ENCODE measurements at regions not wholly inside any gene's neighbourhood (a gene's known extent, or its start where the extent isn't known, plus 50 kb on each side); places are given as distances from the start of the nearest gene placed in this dataset.

GRCh38 chr13:107217251-107217650 is 649.3 kb upstream of the ARGLU1 start:
- 3% methylated on average over 6 of the region's 6 CpGs for WGBS (ENCODE audit: insufficient coverage, low coverage, missing lambda C conversion rate)
- DNase-seq (ENCODE audit: extremely low read depth in 1 of 4, low spot score in 3 of 4) (no peak), ATAC-seq (no peak), FAIRE-seq (no peak)
- intact Hi-C loops (cut with micrococcal nuclease): no loop called here
- no peaks in the 10 kb centered on the region for H3K36me3 ChIP-seq (ENCODE audit: control insufficient read depth, insufficient read depth, low read length)
- no peaks in the 10 kb centered on the region for H4K20me1 ChIP-seq (replicated peaks; ENCODE audit: control insufficient read depth, insufficient read depth, low read length)
- CTCF ChIA-PET (ENCODE audit: low intra/inter-chr PET ratio): no interaction called here
- no peak overlapping the region for H2AFZ ChIP-seq (ENCODE audit: low read depth, low read length)
- no peak for TF ChIP-seq KLF10 (CRISPR knock-in tag; IDR thresholded peaks at IDR 0.05)
- TF ChIP-seq ZC3H4 (CRISPR knock-in tag; IDR thresholded peaks at IDR 0.05; ENCODE audit: borderline replicate concordance): no peak
- no peaks in the 10 kb centered on the region for H3K4me1 ChIP-seq (replicated peaks in 1 of 2; ENCODE audit: control insufficient read depth in 2 of 2, insufficient read depth in 2 of 2, low read length in 2 of 2)
- POLR2A ChIA-PET: no interaction called here
- in situ Hi-C loops (cut with MboI): no loop called here
- no peaks in the 10 kb centered on the region for H3K79me2 ChIP-seq (ENCODE audit: control insufficient read depth, insufficient read depth, low read length)
- no TSS peak for BruUV-seq (replicated peaks)
- H3K9me1 ChIP-seq (ENCODE audit: control insufficient read depth, insufficient read depth, low read length): no peaks in the 10 kb centered on the region
- no peak overlapping the region for H3K4me2 ChIP-seq (ENCODE audit: insufficient read depth, low read length)
- no peak overlapping the region for H3K27ac ChIP-seq (ENCODE audit: extremely low read depth, low read depth, low read length)
- H3K27me3 ChIP-seq (ENCODE audit: control insufficient read depth in 2 of 2, insufficient read depth in 2 of 2, low read length in 2 of 2): no peaks in the 10 kb centered on the region
- H3K9me3 ChIP-seq (replicated peaks; ENCODE audit: control insufficient read depth, insufficient read depth, low read depth, low read length): no peaks in the 10 kb centered on the region
- no peak overlapping the region for H3K9ac ChIP-seq (ENCODE audit: insufficient read depth in 1 of 2, low read depth in 2 of 2, low read length in 2 of 2)
- H3K4me3 ChIP-seq: no peak overlapping the region

GRCh38 chr13:107216046-107216755 is 648.3 kb upstream of the ARGLU1 start:
- Histone ChIP-seq H3K9me3 (replicated peaks; ENCODE audit: control insufficient read depth, insufficient read depth, low read depth, low read length) (no peaks in the 10 kb centered on the region), H4K20me1 (replicated peaks; ENCODE audit: control insufficient read depth, insufficient read depth, low read length) (no peaks in the 10 kb centered on the region), H2AFZ (ENCODE audit: low read depth, low read length) (no peak overlapping the region), H3K9me1 (ENCODE audit: control insufficient read depth, insufficient read depth, low read length) (no peaks in the 10 kb centered on the region), H3K9ac (ENCODE audit: insufficient read depth in 1 of 2, low read depth in 2 of 2, low read length in 2 of 2) (no peak overlapping the region), H3K4me3 (no peak overlapping the region), H3K27me3 (ENCODE audit: control insufficient read depth in 2 of 2, insufficient read depth in 2 of 2, low read length in 2 of 2) (no peaks in the 10 kb centered on the region), H3K79me2 (ENCODE audit: control insufficient read depth, insufficient read depth, low read length) (no peaks in the 10 kb centered on the region), H3K4me1 (replicated peaks in 1 of 2; ENCODE audit: control insufficient read depth in 2 of 2, insufficient read depth in 2 of 2, low read length in 2 of 2) (no peaks in the 10 kb centered on the region), H3K4me2 (ENCODE audit: insufficient read depth, low read length) (no peak overlapping the region), H3K27ac (ENCODE audit: extremely low read depth, low read depth, low read length) (no peak overlapping the region), H3K36me3 (ENCODE audit: control insufficient read depth, insufficient read depth, low read length) (no peaks in the 10 kb centered on the region)
- ATAC-seq (no peak), DNase-seq (ENCODE audit: extremely low read depth in 1 of 4, low spot score in 3 of 4) (no peak), FAIRE-seq (no peak)
- intact Hi-C loops (cut with micrococcal nuclease): no loop called here
- 0% methylated on average over 11 of the region's 11 CpGs for WGBS (ENCODE audit: insufficient coverage, low coverage, missing lambda C conversion rate)
- in situ Hi-C loops (cut with MboI): no loop called here
- POLR2A ChIA-PET: no interaction called here
- CTCF ChIA-PET (ENCODE audit: low intra/inter-chr PET ratio): no interaction called here
- BruUV-seq (replicated peaks): no TSS peak
- TF ChIP-seq GABPB1 (CRISPR knock-in tag; IDR thresholded peaks at IDR 0.05) (no peak), NFIC (IDR thresholded peaks at IDR 0.05) (no peak), GTF3C2 (IDR thresholded peaks at IDR 0.05; ENCODE audit: borderline replicate concordance, extremely low read depth, insufficient read length) (no peak), ZKSCAN1 (IDR thresholded peaks at IDR 0.05; ENCODE audit: low read depth, low read length) (no peak), FOXA1 (IDR thresholded peaks at IDR 0.05; ENCODE audit: borderline replicate concordance) (no peak), ZNF282 (CRISPR knock-in tag; IDR thresholded peaks at IDR 0.05) (no peak), PRMT5 (CRISPR knock-in tag; IDR thresholded peaks at IDR 0.05) (no peak), ESRRA (IDR thresholded peaks at IDR 0.05; ENCODE audit: borderline replicate concordance, low read depth) (no peak), MYBL2 (IDR thresholded peaks at IDR 0.05; ENCODE audit: low read depth) (no peak), MYBL2 (CRISPR knock-in tag; IDR thresholded peaks at IDR 0.05; ENCODE audit: borderline replicate concordance) (no peak), MEF2A (IDR thresholded peaks at IDR 0.05; ENCODE audit: control insufficient read depth, low read depth, low read length) (no peak), TAF7 (tag; IDR thresholded peaks at IDR 0.05) (no peak)

Measured in K562 (cell line).